HG03103 (cell line): ENCODE measurements at regions not wholly inside any gene's neighbourhood (a gene's known extent, or its start where the extent isn't known, plus 50 kb on each side); places are given as distances from the start of the nearest gene placed in this dataset.

Experiments
- ATAC-seq: cut with Tn5 transposase; IDR thresholded peaks from one replicate; pipeline ENCODE4 v1.9.1; 2021; ENCODE audit warnings: low read depth; ENCODE audit not compliant: unreplicated experiment

- no peak for ATAC-seq
These were observed 492.3 kb downstream of the CENPC start for GRCh38 chr4:67052814-67053675.

- ATAC-seq = no peak
These were observed 494.1 kb downstream of the CENPC start for GRCh38 chr4:67051000-67051789.

GRCh38 chr4:67049446-67049845 is 495.9 kb downstream of the CENPC start:
- ATAC-seq = no peak

GRCh38 chr4:67048530-67048929 is 496.8 kb downstream of the CENPC start:
- no peak for ATAC-seq

GRCh38 chr4:67040315-67040714 is 505.0 kb downstream of the CENPC start:
- no peak for ATAC-seq

- ATAC-seq = no peak
These were observed 507.1 kb downstream of the CENPC start for GRCh38 chr4:67038228-67038566.

- no peak for ATAC-seq
These were observed 507.6 kb downstream of the CENPC start for GRCh38 chr4:67037504-67038227.

GRCh38 chr4:67036791-67037190 is 508.5 kb downstream of the CENPC start:
- no peak for ATAC-seq

- no peak for ATAC-seq
These were observed 509.3 kb downstream of the CENPC start for GRCh38 chr4:67035986-67036385.

GRCh38 chr4:67035501-67035900 is 509.8 kb downstream of the CENPC start:
- no peak for ATAC-seq

- no peak for ATAC-seq
These were observed 514.7 kb downstream of the CENPC start for GRCh38 chr4:67030636-67031035.

GRCh38 chr4:67020438-67020797 is 524.9 kb downstream of the CENPC start:
- no peak for ATAC-seq

GRCh38 chr4:67019686-67020437 is 525.4 kb downstream of the CENPC start:
- no peak for ATAC-seq

- no peak for ATAC-seq
These were observed 530.7 kb downstream of the CENPC start for GRCh38 chr4:67014592-67014991.

GRCh38 chr4:67006791-67007190 is 538.5 kb downstream of the CENPC start:
- no peak for ATAC-seq

- ATAC-seq = no peak
These were observed 553.8 kb downstream of the CENPC start for GRCh38 chr4:66991521-66991920.

GRCh38 chr4:66974665-66975064 is 570.6 kb downstream of the CENPC start:
- no peak for ATAC-seq

GRCh38 chr4:66972087-66972486 is 573.2 kb downstream of the CENPC start:
- no peak for ATAC-seq

GRCh38 chr4:66964467-66964866 is 580.8 kb downstream of the CENPC start:
- ATAC-seq = no peak

GRCh38 chr4:66963084-66963483 is 582.2 kb downstream of the CENPC start:
- no peak for ATAC-seq

GRCh38 chr4:66959207-66959606 is 586.1 kb downstream of the CENPC start:
- no peak for ATAC-seq
